Suprapubic skin (tissue), 4 donors: ENCODE measurements at regions not wholly inside any gene's neighbourhood (a gene's known extent, or its start where the extent isn't known, plus 50 kb on each side); places are given as distances from the start of the nearest gene placed in this dataset.

Source experiments
- DNase-seq, 2 donors: peaks; one replicate each; pipeline ENCODE4 v3.0.0-alpha.2; 2019; ENCODE audit warnings: low spot score in 2 of 2
- H3K27ac ChIP-seq: fragments of 200-600 bp; sonication (generic); one replicate; pipeline ENCODE4 v1.5.1; 2019
- H3K27me3 ChIP-seq: fragments of 200-600 bp; sonication (generic); one replicate; pipeline ENCODE4 v1.5.1; 2019
- H3K36me3 ChIP-seq: fragments of 200-600 bp; sonication (generic); one replicate; pipeline ENCODE4 v1.5.1; 2019
- H3K4me1 ChIP-seq: fragments of 200-600 bp; sonication (generic); one replicate; pipeline ENCODE4 v1.5.1; 2019
- H3K4me3 ChIP-seq: fragments of 200-600 bp; sonication (generic); one replicate; pipeline ENCODE4 v1.5.1; 2019; ENCODE audit warnings: mild to moderate bottlenecking
- H3K9me3 ChIP-seq: fragments of 200-600 bp; sonication (generic); one replicate; pipeline ENCODE4 v1.5.1; 2019
- CTCF ChIP-seq, 2 donors: fragments of 200-600 bp in 1 of 2; fragments of 450-650 bp in 1 of 2; sonication (generic) in 1 of 2; IDR thresholded peaks; one replicate each; pipeline ENCODE4 v1.5.1; 2016 to 2019; ENCODE audit warnings: antibody characterized with exemption in 2 of 2, mild to moderate bottlenecking in 1 of 2, moderate library complexity in 1 of 2
- EP300 ChIP-seq: sonication (generic); formaldehyde crosslinking; IDR thresholded peaks from one replicate; pipeline ENCODE4 v1.6.1; 2017; ENCODE audit warnings: antibody characterized with exemption
- POLR2A ChIP-seq, 2 donors: fragments of 450-650 bp; IDR thresholded peaks; one replicate each; pipeline ENCODE4 v1.6.1; 2017; ENCODE audit warnings: antibody characterized with exemption in 2 of 2, mild to moderate bottlenecking in 2 of 2, moderate library complexity in 2 of 2
- POLR2AphosphoS5 ChIP-seq, 3 donors: sonication (generic); formaldehyde crosslinking; IDR thresholded peaks; one replicate each; pipeline ENCODE4 v1.6.1; 2017; ENCODE audit warnings: antibody characterized with exemption in 3 of 3
- WGBS: methylation state at CpG from one replicate; pipeline ENCODE4 v1.1.5; 2018; 5-methylcytosine and 5-hydroxymethylcytosine counted together

- 69% methylated on average over 4 of the region's 8 CpGs for WGBS
- no peak for TF ChIP-seq POLR2A (IDR thresholded peaks at IDR 0.05)
- TF ChIP-seq CTCF (IDR thresholded peaks at IDR 0.05): no peak
- no peak for TF ChIP-seq POLR2AphosphoS5 (IDR thresholded peaks at IDR 0.05)
- TF ChIP-seq EP300: no peak
- H3K27ac ChIP-seq: no peak overlapping the region
- no peaks in the 10 kb centered on the region for H3K36me3 ChIP-seq
- no peak for DNase-seq
- no peak overlapping the region for H3K4me3 ChIP-seq
- no peaks in the 10 kb centered on the region for H3K27me3 ChIP-seq
- H3K4me1 ChIP-seq: no peaks in the 10 kb centered on the region
- H3K9me3 ChIP-seq: peaks cover 7% of the 10 kb centered on the region
Measured at GRCh38 chr22:48669226-48669625, 1158.4 kb downstream of the BRD1 start.

- H3K4me1 ChIP-seq: no peaks in the 10 kb centered on the region
- WGBS: 86% methylated on average over 14 of the region's 14 CpGs
- H3K27me3 ChIP-seq: no peaks in the 10 kb centered on the region
- DNase-seq: no peak
- no peak overlapping the region for H3K4me3 ChIP-seq
- H3K9me3 ChIP-seq: peaks cover 9% of the 10 kb centered on the region
- TF ChIP-seq POLR2A (IDR thresholded peaks at IDR 0.05) (no peak), POLR2AphosphoS5 (IDR thresholded peaks at IDR 0.05) (no peak), CTCF (IDR thresholded peaks at IDR 0.05) (no peak), EP300 (no peak)
- no peak overlapping the region for H3K27ac ChIP-seq
- no peaks in the 10 kb centered on the region for H3K36me3 ChIP-seq
Measured at GRCh38 chr22:48667289-48667688, 1160.4 kb downstream of the BRD1 start.

- H3K27ac ChIP-seq: no peak overlapping the region
- no peak overlapping the region for H3K4me3 ChIP-seq
- H3K36me3 ChIP-seq: no peaks in the 10 kb centered on the region
- H3K4me1 ChIP-seq: no peaks in the 10 kb centered on the region
- TF ChIP-seq POLR2AphosphoS5 (IDR thresholded peaks at IDR 0.05) (no peak), EP300 (no peak), CTCF (IDR thresholded peaks at IDR 0.05) (no peak), POLR2A (IDR thresholded peaks at IDR 0.05) (no peak)
- H3K27me3 ChIP-seq: no peaks in the 10 kb centered on the region
- DNase-seq: no peak
- 49% methylated on average over 3 of the region's 9 CpGs for WGBS
- peaks cover 4% of the 10 kb centered on the region for H3K9me3 ChIP-seq
Measured at GRCh38 chr22:48666620-48667019, 1161.1 kb downstream of the BRD1 start.

GRCh38 chr22:48665311-48665995, 1162.2 kb downstream of the BRD1 start:
- H3K9me3 ChIP-seq: peaks cover 4% of the 10 kb centered on the region
- no peaks in the 10 kb centered on the region for H3K36me3 ChIP-seq
- no peak overlapping the region for H3K4me3 ChIP-seq
- no peak for DNase-seq
- H3K27ac ChIP-seq: no peak overlapping the region
- H3K4me1 ChIP-seq: peaks cover 4% of the 10 kb centered on the region
- H3K27me3 ChIP-seq: no peaks in the 10 kb centered on the region
- 76% methylated on average over 20 of the region's 22 CpGs for WGBS
- TF ChIP-seq CTCF (IDR thresholded peaks at IDR 0.05) (no peak), POLR2AphosphoS5 (IDR thresholded peaks at IDR 0.05) (no peak), EP300 (no peak), POLR2A (IDR thresholded peaks at IDR 0.05) (no peak)

GRCh38 chr22:48664586-48664985, 1163.1 kb downstream of the BRD1 start:
- Histone ChIP-seq H3K27me3 (no peaks in the 10 kb centered on the region), H3K27ac (peak overlapping the region; percentile 24), H3K4me3 (no peak overlapping the region), H3K36me3 (no peaks in the 10 kb centered on the region), H3K4me1 (peaks cover 4% of the 10 kb centered on the region), H3K9me3 (peaks cover 4% of the 10 kb centered on the region)
- no peak for DNase-seq
- 85% methylated on average over 13 of the region's 13 CpGs for WGBS
- no peak for TF ChIP-seq EP300
- no peak for TF ChIP-seq POLR2AphosphoS5 (IDR thresholded peaks at IDR 0.05)
- TF ChIP-seq POLR2A (IDR thresholded peaks at IDR 0.05): no peak
- no peak for TF ChIP-seq CTCF (IDR thresholded peaks at IDR 0.05)
